ENCODE measurements at regions not wholly inside any gene's neighbourhood (a gene's known extent, or its start where the extent isn't known, plus 50 kb on each side); places are given as distances from the start of the nearest gene placed in this dataset.

- Histone ChIP-seq H3K4me3 (peak overlapping the region; percentile 49), H3K27ac (no peak overlapping the region)
- DNase-seq (ENCODE audit: low spot score) = no peak
- TF ChIP-seq CTCF (IDR thresholded peaks at IDR 0.05) = no peak
These were observed 57.8 kb downstream of the SPATA19 start for GRCh38 chr11:133787379-133788141.

- no peak overlapping the region for H3K27ac ChIP-seq
- H3K4me3 ChIP-seq = no peak overlapping the region
- TF ChIP-seq CTCF (IDR thresholded peaks at IDR 0.05) = no peak
- no peak for DNase-seq (ENCODE audit: low spot score)
These were observed 59.4 kb downstream of the SPATA19 start for GRCh38 chr11:133785795-133786340.

GRCh38 chr11:133784359-133784758 lies 61.0 kb downstream of the SPATA19 start:
- TF ChIP-seq CTCF (IDR thresholded peaks at IDR 0.05) = no peak
- Histone ChIP-seq H3K27ac (no peak overlapping the region), H3K4me3 (no peak overlapping the region)
- no peak for DNase-seq (ENCODE audit: low spot score)

- Histone ChIP-seq H3K4me3 (no peak overlapping the region), H3K27ac (no peak overlapping the region)
- no peak for TF ChIP-seq CTCF (IDR thresholded peaks at IDR 0.05)
These were observed 63.1 kb downstream of the SPATA19 start for GRCh38 chr11:133782116-133782725.

GRCh38 chr11:133778161-133778560 lies 67.2 kb downstream of the SPATA19 start:
- no peak for DNase-seq (ENCODE audit: low spot score)
- no peak for TF ChIP-seq CTCF (IDR thresholded peaks at IDR 0.05)
- Histone ChIP-seq H3K27ac (no peak overlapping the region), H3K4me3 (no peak overlapping the region)

More at GRCh38 chr11:133782116-133782725, 63.1 kb downstream of the SPATA19 start:
- DNase-seq (ENCODE audit: low spot score) = no peak

- DNase-seq (ENCODE audit: low spot score) = no peak
- H3K27ac ChIP-seq = no peak overlapping the region
- no peak for TF ChIP-seq CTCF (IDR thresholded peaks at IDR 0.05)
- no peak overlapping the region for H3K4me3 ChIP-seq
These were observed 68.5 kb downstream of the SPATA19 start for GRCh38 chr11:133776671-133777367.

Data from coronary artery (tissue), 2 donors.